CD4-positive, alpha-beta memory T cell (primary cell): ENCODE measurements at regions not wholly inside any gene's neighbourhood (a gene's known extent, or its start where the extent isn't known, plus 50 kb on each side); places are given as distances from the start of the nearest gene placed in this dataset.

Source experiments
- CTCF ChIA-PET: fragments of 350-600 bp; sonication (Branson Sonifier 250); formaldehyde crosslinking; loops from one replicate; lab custom pipeline; 2021; ENCODE audit warnings: inconsistent platforms; ENCODE audit not compliant: partially characterized antibody; lab: Charles Lee
- POLR2A ChIA-PET: fragments of 350-600 bp; sonication (Branson Sonifier 250); formaldehyde crosslinking; loops from one replicate; lab custom pipeline; 2021; ENCODE audit not compliant: partially characterized antibody; lab: Charles Lee
- DNase-seq, 5 donors: peaks; one replicate each; pipeline versions ENCODE4 v3.0.0 to v3.0.0-alpha.2; 2020 to 2022; ENCODE audit warnings: mixed read lengths in 1 of 5
- H3K27ac ChIP-seq: one replicate; pipeline ENCODE4 v1.7.0; 2013; ENCODE audit warnings: low read depth, low read length
- H3K27me3 ChIP-seq: 2 replicates; pipeline ENCODE4 v1.7.0; 2013; ENCODE audit warnings: mild to moderate bottlenecking, low read length, moderate library complexity; ENCODE audit not compliant: insufficient read depth
- H3K36me3 ChIP-seq: 2 replicates; pipeline ENCODE4 v1.7.0; 2013; ENCODE audit warnings: mild to moderate bottlenecking, low read length, moderate library complexity; ENCODE audit not compliant: insufficient read depth
- H3K4me1 ChIP-seq: 2 replicates; pipeline ENCODE4 v1.7.0; 2013; ENCODE audit warnings: mild to moderate bottlenecking, low read length, moderate library complexity; ENCODE audit not compliant: insufficient read depth
- H3K4me3 ChIP-seq, 2 donors: one replicate each; pipeline ENCODE4 v1.7.0; 2013; ENCODE audit warnings: low read length in 2 of 2, mild to moderate bottlenecking in 1 of 2
- H3K9me3 ChIP-seq, 2 donors: one replicate each; pipeline ENCODE4 v1.7.0; 2013; ENCODE audit warnings: low read length in 2 of 2, control low read depth in 1 of 2; ENCODE audit not compliant: control insufficient read depth in 1 of 2
- H3K27ac Mint-ChIP-seq, 7 donors: one replicate each; pipeline ENCODE4 v1.8.0; 2020 to 2021; ENCODE audit warnings: mixed read lengths in 7 of 7, mild to moderate bottlenecking in 6 of 7, inconsistent platforms in 3 of 7, moderate library complexity in 3 of 7
- H3K27me3 Mint-ChIP-seq, 2 donors: one replicate each; pipeline ENCODE4 v1.8.0; 2020 to 2021; ENCODE audit warnings: mixed read lengths in 2 of 2
- H3K36me3 Mint-ChIP-seq, 2 donors: one replicate each; pipeline ENCODE4 v1.8.0; 2020 to 2021; ENCODE audit warnings: mixed read lengths in 2 of 2, inconsistent platforms in 1 of 2, mild to moderate bottlenecking in 1 of 2
- H3K4me1 Mint-ChIP-seq, 4 donors: one replicate each; pipeline ENCODE4 v1.8.0; 2020 to 2021; ENCODE audit warnings: mixed read lengths in 4 of 4, mild to moderate bottlenecking in 1 of 4
- H3K4me3 Mint-ChIP-seq, 8 donors: one replicate each; pipeline ENCODE4 v1.8.0; 2020 to 2021; ENCODE audit warnings: mixed read lengths in 8 of 8, mild to moderate bottlenecking in 7 of 8, moderate library complexity in 6 of 8, inconsistent platforms in 3 of 8
- H3K9me3 Mint-ChIP-seq, 8 donors: one replicate each; pipeline ENCODE4 v1.8.0; 2020 to 2021; ENCODE audit warnings: mixed read lengths in 8 of 8, mild to moderate bottlenecking in 5 of 8, inconsistent platforms in 3 of 8, moderate library complexity in 1 of 8
- intact Hi-C: fragments of 100-400 bp; cut with micrococcal nuclease; formaldehyde crosslinking; loops from one replicate; pipeline ENCODE4 v1.15.1; 2023

GRCh38 chr10:4733843-4734224, 92.2 kb upstream of the AKR1E2 start:
- Histone ChIP-seq H3K4me3 (no peak overlapping the region), H3K9me3 (no peaks in the 10 kb centered on the region), H3K4me1 (no peaks in the 10 kb centered on the region), H3K27me3 (no peaks in the 10 kb centered on the region), H3K27ac (no peak overlapping the region), H3K36me3 (no peaks in the 10 kb centered on the region)
- ChIA-PET POLR2A (no interaction called here), CTCF (no interaction called here)
- no peak for DNase-seq
- Mint-ChIP-seq H3K27ac (no peak overlapping the region), H3K4me3 (no peak overlapping the region), H3K27me3 (peaks cover 7 to 10% of the 10 kb centered on the region in 2 donors), H3K9me3 (no peaks in the 10 kb centered on the region), H3K36me3 (no peaks in the 10 kb centered on the region), H3K4me1 (no peaks in the 10 kb centered on the region)
- intact Hi-C loops, result no loop called here

- Mint-ChIP-seq H3K4me3 (no peak overlapping the region), H3K27me3 (peaks cover 5 to 8% of the 10 kb centered on the region in 2 donors), H3K27ac (no peak overlapping the region), H3K9me3 (no peaks in the 10 kb centered on the region), H3K4me1 (no peaks in the 10 kb centered on the region), H3K36me3 (no peaks in the 10 kb centered on the region)
- ChIA-PET CTCF (no interaction called here), POLR2A (no interaction called here)
- Histone ChIP-seq H3K4me1 (no peaks in the 10 kb centered on the region), H3K27me3 (no peaks in the 10 kb centered on the region), H3K27ac (no peak overlapping the region), H3K36me3 (no peaks in the 10 kb centered on the region), H3K4me3 (no peak overlapping the region), H3K9me3 (no peaks in the 10 kb centered on the region)
- intact Hi-C loops, result no loop called here
- no peak for DNase-seq
Observed at GRCh38 chr10:4733150-4733842, 92.7 kb upstream of the AKR1E2 start.

- no peaks in the 10 kb centered on the region for H3K4me1 ChIP-seq
- no peaks in the 10 kb centered on the region for H3K4me1 Mint-ChIP-seq
- H3K27ac Mint-ChIP-seq, result no peak overlapping the region
- no peak overlapping the region for H3K27ac ChIP-seq
- H3K36me3 ChIP-seq, result no peaks in the 10 kb centered on the region
- intact Hi-C loops, result no loop called here
- POLR2A ChIA-PET, result no interaction called here
- H3K27me3 Mint-ChIP-seq, result peaks cover 5 to 6% of the 10 kb centered on the region in 2 donors
- H3K9me3 Mint-ChIP-seq, result peaks cover 0 to 2% (median 0%) of the 10 kb centered on the region in 8 donors
- no peak overlapping the region for H3K4me3 Mint-ChIP-seq
- no peaks in the 10 kb centered on the region for H3K36me3 Mint-ChIP-seq
- CTCF ChIA-PET, result no interaction called here
- H3K9me3 ChIP-seq, result no peaks in the 10 kb centered on the region
- DNase-seq, result no peak
- H3K27me3 ChIP-seq, result no peaks in the 10 kb centered on the region
- no peak overlapping the region for H3K4me3 ChIP-seq
Observed at GRCh38 chr10:4730998-4731397, 95.0 kb upstream of the AKR1E2 start.

- H3K4me1 Mint-ChIP-seq, result peaks cover 0 to 1% (median 0%) of the 10 kb centered on the region in 4 donors
- no peaks in the 10 kb centered on the region for H3K36me3 Mint-ChIP-seq
- ChIA-PET POLR2A (no interaction called here), CTCF (interaction anchor here (0.7 kb wide), 1 partner anchor 10 kb away, joined by 4 read pairs; no protein-coding TSS in a partner anchor)
- Histone ChIP-seq H3K4me1 (no peaks in the 10 kb centered on the region), H3K27ac (no peak overlapping the region), H3K36me3 (no peaks in the 10 kb centered on the region), H3K4me3 (no peak overlapping the region), H3K9me3 (no peaks in the 10 kb centered on the region), H3K27me3 (no peaks in the 10 kb centered on the region)
- peaks cover 0 to 2% of the 10 kb centered on the region in 2 donors for H3K27me3 Mint-ChIP-seq
- intact Hi-C loops, result no loop called here
- no peak overlapping the region for H3K4me3 Mint-ChIP-seq
- H3K27ac Mint-ChIP-seq, result no peak overlapping the region
- H3K9me3 Mint-ChIP-seq, result peaks cover 0 to 2% (median 0%) of the 10 kb centered on the region in 8 donors
- no peak for DNase-seq
Observed at GRCh38 chr10:4725917-4726606, 99.9 kb upstream of the AKR1E2 start.

GRCh38 chr10:4723860-4724259, 102.1 kb upstream of the AKR1E2 start:
- no peak for DNase-seq
- Histone ChIP-seq H3K9me3 (no peaks in the 10 kb centered on the region), H3K27me3 (no peaks in the 10 kb centered on the region), H3K36me3 (no peaks in the 10 kb centered on the region), H3K4me3 (no peak overlapping the region), H3K27ac (no peak overlapping the region), H3K4me1 (no peaks in the 10 kb centered on the region)
- Mint-ChIP-seq H3K9me3 (peaks cover 0 to 2% (median 0%) of the 10 kb centered on the region in 8 donors), H3K4me3 (no peak overlapping the region), H3K4me1 (peaks cover 0 to 1% (median 0%) of the 10 kb centered on the region in 4 donors), H3K27me3 (peaks cover 3 to 4% of the 10 kb centered on the region in 2 donors), H3K27ac (no peak overlapping the region), H3K36me3 (no peaks in the 10 kb centered on the region)
- CTCF ChIA-PET, result interaction anchor here (1.2 kb wide), 1 partner anchor 12 kb away, joined by 3 read pairs; no protein-coding TSS in a partner anchor
- intact Hi-C loops, result no loop called here
- POLR2A ChIA-PET, result no interaction called here

- intact Hi-C loops, result no loop called here
- no peak overlapping the region for H3K27ac ChIP-seq
- Mint-ChIP-seq H3K36me3 (no peaks in the 10 kb centered on the region), H3K4me3 (no peak overlapping the region), H3K4me1 (peaks cover 0 to 1% (median 0%) of the 10 kb centered on the region in 4 donors), H3K27me3 (peaks cover 3 to 4% of the 10 kb centered on the region in 2 donors), H3K27ac (no peak overlapping the region), H3K9me3 (no peaks in the 10 kb centered on the region)
- H3K36me3 ChIP-seq, result no peaks in the 10 kb centered on the region
- ChIA-PET POLR2A (no interaction called here), CTCF (no interaction called here)
- no peak for DNase-seq
- H3K27me3 ChIP-seq, result no peaks in the 10 kb centered on the region
- no peak overlapping the region for H3K4me3 ChIP-seq
- H3K9me3 ChIP-seq, result no peaks in the 10 kb centered on the region
- H3K4me1 ChIP-seq, result no peaks in the 10 kb centered on the region
Observed at GRCh38 chr10:4721999-4722753, 103.8 kb upstream of the AKR1E2 start.

- Mint-ChIP-seq H3K27me3 (peaks cover 6% of the 10 kb centered on the region in 2 donors), H3K4me3 (no peak overlapping the region), H3K36me3 (no peaks in the 10 kb centered on the region), H3K27ac (no peak overlapping the region), H3K4me1 (peaks cover 0 to 1% (median 0%) of the 10 kb centered on the region in 4 donors), H3K9me3 (no peaks in the 10 kb centered on the region)
- Histone ChIP-seq H3K4me1 (no peaks in the 10 kb centered on the region), H3K9me3 (no peaks in the 10 kb centered on the region), H3K4me3 (no peak overlapping the region), H3K36me3 (no peaks in the 10 kb centered on the region), H3K27ac (no peak overlapping the region), H3K27me3 (no peaks in the 10 kb centered on the region)
- no peak for DNase-seq
- ChIA-PET CTCF (no interaction called here), POLR2A (no interaction called here)
- intact Hi-C loops, result no loop called here
Observed at GRCh38 chr10:4720463-4720862, 105.5 kb upstream of the AKR1E2 start.
